GM12878 (cell line): ENCODE measurements at regions not wholly inside any gene's neighbourhood (a gene's known extent, or its start where the extent isn't known, plus 50 kb on each side); places are given as distances from the start of the nearest gene placed in this dataset.

Source experiments
- ATAC-seq: fragments of 200-7000 bp; cut with Tn5 transposase; 3 replicates; pipeline ENCODE4 v1.9.1; 2020; ENCODE audit warnings: mild to moderate bottlenecking, moderate library complexity
- BruUV-seq: library from RNA; stranded (reverse); fragments of 400-500 nt; replicated peaks from 2 replicates; lab custom pipeline; 2021; lab: Mats Ljungman, UMichigan
- CTCF ChIA-PET: fragments of 300-600 bp; sonication (Branson Sonifier 250); formaldehyde crosslinking; extraction: SDS; loops from one replicate; lab custom pipeline; 2021; ENCODE audit warnings: inconsistent platforms; lab: Yijun Ruan, JAX
- POLR2A ChIA-PET: fragments of 350-600 bp; formaldehyde crosslinking; extraction: SDS; loops from one replicate; lab custom pipeline; 2021; ENCODE audit warnings: inconsistent platforms; lab: Charles Lee
- RAD21 ChIA-PET: fragments of 300-600 bp; sonication (Branson Sonifier 250); formaldehyde crosslinking; loops from one replicate; lab custom pipeline; 2023; ENCODE audit warnings: antibody characterized with exemption; ENCODE audit not compliant: unreplicated experiment; lab: Charles Lee
- SMC1A ChIA-PET: fragments of 300-600 bp; sonication (Branson Sonifier 250); formaldehyde crosslinking; loops from one replicate; lab custom pipeline; 2023; ENCODE audit not compliant: unreplicated experiment, uncharacterized antibody; lab: Charles Lee
- DNase-seq: peaks from one replicate; pipeline ENCODE4 v3.0.0-alpha.2; 2011; ENCODE audit warnings: low read depth, low spot score
- FAIRE-seq: peaks from 3 replicates; lab custom pipeline; 2011; peaks lifted over from hg19 to GRCh38; lab: Jason Lieb, UNC
- H2AFZ ChIP-seq: 2 replicates; pipeline ENCODE4 v1.6.0; 2011; ENCODE audit warnings: low read depth, low read length, control low read depth; ENCODE audit not compliant: control insufficient read depth
- H3K27ac ChIP-seq: 2 replicates; pipeline ENCODE4 v1.5.1; 2011; ENCODE audit warnings: control low read depth; ENCODE audit not compliant: control insufficient read depth, insufficient read depth
- H3K27me3 ChIP-seq, 2 experiments: replicated peaks in 1 of 2; 2 replicates each; pipeline versions ENCODE4 v1.6.0 to v1.6.1; 2011; ENCODE audit warnings: low read length in 1 of 2; ENCODE audit not compliant: control insufficient read depth in 2 of 2, insufficient read depth in 2 of 2
- H3K36me3 ChIP-seq, 2 experiments: 2 replicates each; pipeline ENCODE4 v1.5.1; 2011; ENCODE audit warnings: low read length in 1 of 2; ENCODE audit not compliant: control insufficient read depth in 2 of 2, insufficient read depth in 2 of 2
- H3K4me1 ChIP-seq: 2 replicates; pipeline ENCODE4 v1.6.1; 2011; ENCODE audit warnings: mild to moderate bottlenecking, low read length, moderate library complexity, mixed read lengths; ENCODE audit not compliant: control insufficient read depth, insufficient read depth
- H3K4me2 ChIP-seq: 2 replicates; pipeline ENCODE4 v1.6.0; 2011; ENCODE audit warnings: control low read depth; ENCODE audit not compliant: control insufficient read depth, insufficient read depth
- H3K4me3 ChIP-seq: fragments of 200-600 bp; sonication (generic); 2 replicates; pipeline ENCODE4 v1.5.1; 2016
- H3K79me2 ChIP-seq: 2 replicates; pipeline ENCODE4 v1.6.0; 2011; ENCODE audit warnings: low read length; ENCODE audit not compliant: control insufficient read depth, insufficient read depth
- H3K9ac ChIP-seq: 2 replicates; pipeline ENCODE4 v1.8.0; 2011; ENCODE audit warnings: low read length, control low read depth, mixed read lengths; ENCODE audit not compliant: control insufficient read depth, insufficient read depth
- H3K9me3 ChIP-seq: replicated peaks from 3 replicates; pipeline ENCODE4 v1.5.1; 2011; ENCODE audit warnings: mild to moderate bottlenecking, low read length; ENCODE audit not compliant: control insufficient read depth, insufficient read depth
- H4K20me1 ChIP-seq: 2 replicates; pipeline ENCODE4 v1.6.0; 2011; ENCODE audit not compliant: control insufficient read depth, insufficient read depth
- BACH1 ChIP-seq: fragments of 450-650 bp; IDR thresholded peaks from 2 replicates; pipeline ENCODE4 v1.6.1; 2017; ENCODE audit warnings: mild to moderate bottlenecking, borderline replicate concordance
- E4F1 ChIP-seq: fragments of 450-650 bp; IDR thresholded peaks from 2 replicates; pipeline ENCODE4 v1.6.1; 2018; ENCODE audit warnings: borderline replicate concordance, mild to moderate bottlenecking; ENCODE audit not compliant: partially characterized antibody
- ETV6 ChIP-seq, 2 experiments: fragments of 450-650 bp in 1 of 2; IDR thresholded peaks in 1 of 2; conservative IDR thresholded peaks in 1 of 2; 2 replicates each; pipeline ENCODE4 v1.6.1; 2014; ENCODE audit warnings: antibody characterized with exemption in 1 of 2, borderline replicate concordance in 1 of 2, low read depth in 1 of 2, mild to moderate bottlenecking in 1 of 2, moderate library complexity in 1 of 2
- JUND ChIP-seq: IDR thresholded peaks from 2 replicates; pipeline ENCODE4 v1.6.1; 2012; ENCODE audit warnings: low read depth, mild to moderate bottlenecking, low read length, improper control_type of control experiment, moderate library complexity
- KDM1A ChIP-seq: fragments of 200-600 bp; sonication (generic); IDR thresholded peaks from 2 replicates; pipeline ENCODE4 v1.6.1; 2016; ENCODE audit warnings: borderline replicate concordance
- KLF5 ChIP-seq: fragments of 450-650 bp; IDR thresholded peaks from 2 replicates; pipeline ENCODE4 v1.6.1; 2014; ENCODE audit warnings: mild to moderate bottlenecking; ENCODE audit not compliant: partially characterized antibody
- NFYB ChIP-seq: IDR thresholded peaks from 2 replicates; pipeline ENCODE4 v1.6.1; 2011; ENCODE audit warnings: low read depth, mild to moderate bottlenecking, low read length, improper control_type of control experiment, moderate library complexity; ENCODE audit not compliant: insufficient read depth
- RAD51 ChIP-seq: fragments of 450-650 bp; IDR thresholded peaks from 2 replicates; pipeline ENCODE4 v1.6.1; 2016; ENCODE audit warnings: moderate library complexity, mild to moderate bottlenecking, inconsistent platforms
- SP1 ChIP-seq: IDR thresholded peaks from one replicate; pipeline ENCODE4 v1.6.1; 2011; ENCODE audit warnings: low read depth, low read length
- SREBF2 ChIP-seq: IDR thresholded peaks from 2 replicates; pipeline ENCODE4 v1.6.1; 2012; ENCODE audit warnings: mild to moderate bottlenecking, low read length
- STAT1 ChIP-seq: fragments of 450-650 bp; conservative IDR thresholded peaks from 2 replicates; pipeline ENCODE4 v1.6.1; 2014; ENCODE audit warnings: antibody characterized with exemption, mild to moderate bottlenecking
- ZNF217 ChIP-seq: fragments of 450-650 bp; IDR thresholded peaks from 2 replicates; pipeline ENCODE4 v1.6.1; 2017; ENCODE audit warnings: antibody characterized with exemption, mild to moderate bottlenecking
- ZNF274 ChIP-seq: IDR thresholded peaks from one replicate; pipeline ENCODE4 v1.8.0; 2011; ENCODE audit not compliant: insufficient read length, insufficient read depth
- ZSCAN29 ChIP-seq: fragments of 450-650 bp; IDR thresholded peaks from 2 replicates; pipeline ENCODE4 v1.6.1; 2017; ENCODE audit warnings: mild to moderate bottlenecking, moderate library complexity
- WGBS: methylation state at CpG from one replicate; pipeline ENCODE4 v1.1.6; 2016; ENCODE audit warnings: low lambda C conversion rate; ENCODE audit not compliant: insufficient replicate concordance, insufficient coverage; ENCODE audit errors: missing lambda C conversion rate; 5-methylcytosine and 5-hydroxymethylcytosine counted together
- in situ Hi-C: fragments of 300-500 bp; cut with MboI; formaldehyde crosslinking; loops from 9 replicates; pipeline ENCODE4 v1.14.3; 2018; ENCODE audit warnings: mixed read lengths
- intact Hi-C: fragments of 100-400 bp; cut with micrococcal nuclease; formaldehyde crosslinking; loops from one replicate; pipeline ENCODE4 v1.14.2; 2022; ENCODE audit not compliant: unreplicated experiment
- TF ChIP-seq, protein P1 (sequence below): IDR thresholded peaks from 2 replicates; pipeline ENCODE4 v1.6.1; 2011; ENCODE audit warnings: low read depth, mild to moderate bottlenecking, low read length, moderate library complexity, borderline replicate concordance; ENCODE audit errors: extremely low read depth
- TF ChIP-seq, protein P2 (sequence below): fragments of 450-650 bp; IDR thresholded peaks from 2 replicates; pipeline ENCODE4 v1.6.1; 2017; ENCODE audit warnings: low read depth, mild to moderate bottlenecking, moderate library complexity
- TF ChIP-seq, protein P3 (sequence below), 3 experiments: IDR thresholded peaks in 2 of 3; conservative IDR thresholded peaks in 1 of 3; 2 replicates each; pipeline ENCODE4 v1.5.1; 2011; ENCODE audit warnings: low read depth in 3 of 3, low read length in 3 of 3, mild to moderate bottlenecking in 3 of 3, control low read depth in 2 of 3, moderate library complexity in 2 of 3, inconsistent platforms in 1 of 3, mixed read lengths in 1 of 3; ENCODE audit not compliant: control insufficient read depth in 2 of 3, insufficient read depth in 1 of 3; ENCODE audit errors: extremely low read depth in 1 of 3

DNA sequence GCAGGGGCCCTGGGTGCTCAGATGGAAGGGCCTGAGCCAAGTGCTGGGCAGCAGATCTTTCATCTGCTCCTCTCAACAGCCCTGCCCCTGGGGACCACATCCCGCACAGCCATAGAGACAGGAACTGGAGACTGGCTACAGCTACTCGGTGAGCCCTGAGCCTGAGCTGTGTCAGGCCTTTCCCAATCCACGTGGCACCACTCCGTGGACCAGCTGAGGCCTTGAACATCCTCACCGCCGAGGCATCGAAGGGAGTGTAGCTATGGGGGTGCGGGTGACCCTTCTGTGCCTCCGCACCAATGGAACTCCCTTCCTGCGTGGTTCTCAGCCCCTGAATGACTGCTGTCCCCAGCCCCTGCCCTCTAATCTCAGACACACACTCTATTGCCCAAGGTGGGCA, 362.7 kb upstream of the SHH start:
- H3K4me1 ChIP-seq, result peaks cover 11% of the 10 kb centered on the region
- no peak overlapping the region for H2AFZ ChIP-seq
- RAD21 ChIA-PET, result no interaction called here
- TF ChIP-seq BACH1 (no peak), RAD51 (no peak), ZNF217 (no peak), JUND (no peak), NFYB (no peak), E4F1 (no peak), ZNF274 (no peak), STAT1 (no peak), SP1 (no peak), ETV6 (conservative IDR thresholded peaks at IDR 0.05 in 1 of 2, IDR thresholded peaks at IDR 0.05 in 1 of 2; ENCODE audit: borderline replicate concordance in 1 of 2, low read depth in 1 of 2) (no peak), ZSCAN29 (no peak), KDM1A (no peak), SREBF2 (no peak), KLF5 (no peak)
- TF ChIP-seq, protein P1, sequence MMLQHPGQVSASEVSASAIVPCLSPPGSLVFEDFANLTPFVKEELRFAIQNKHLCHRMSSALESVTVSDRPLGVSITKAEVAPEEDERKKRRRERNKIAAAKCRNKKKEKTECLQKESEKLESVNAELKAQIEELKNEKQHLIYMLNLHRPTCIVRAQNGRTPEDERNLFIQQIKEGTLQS, result no peak
- TF ChIP-seq, protein P2, sequence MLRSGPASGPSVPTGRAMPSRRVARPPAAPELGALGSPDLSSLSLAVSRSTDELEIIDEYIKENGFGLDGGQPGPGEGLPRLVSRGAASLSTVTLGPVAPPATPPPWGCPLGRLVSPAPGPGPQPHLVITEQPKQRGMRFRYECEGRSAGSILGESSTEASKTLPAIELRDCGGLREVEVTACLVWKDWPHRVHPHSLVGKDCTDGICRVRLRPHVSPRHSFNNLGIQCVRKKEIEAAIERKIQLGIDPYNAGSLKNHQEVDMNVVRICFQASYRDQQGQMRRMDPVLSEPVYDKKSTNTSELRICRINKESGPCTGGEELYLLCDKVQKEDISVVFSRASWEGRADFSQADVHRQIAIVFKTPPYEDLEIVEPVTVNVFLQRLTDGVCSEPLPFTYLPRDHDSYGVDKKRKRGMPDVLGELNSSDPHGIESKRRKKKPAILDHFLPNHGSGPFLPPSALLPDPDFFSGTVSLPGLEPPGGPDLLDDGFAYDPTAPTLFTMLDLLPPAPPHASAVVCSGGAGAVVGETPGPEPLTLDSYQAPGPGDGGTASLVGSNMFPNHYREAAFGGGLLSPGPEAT, result no peak
- TF ChIP-seq, protein P3, sequence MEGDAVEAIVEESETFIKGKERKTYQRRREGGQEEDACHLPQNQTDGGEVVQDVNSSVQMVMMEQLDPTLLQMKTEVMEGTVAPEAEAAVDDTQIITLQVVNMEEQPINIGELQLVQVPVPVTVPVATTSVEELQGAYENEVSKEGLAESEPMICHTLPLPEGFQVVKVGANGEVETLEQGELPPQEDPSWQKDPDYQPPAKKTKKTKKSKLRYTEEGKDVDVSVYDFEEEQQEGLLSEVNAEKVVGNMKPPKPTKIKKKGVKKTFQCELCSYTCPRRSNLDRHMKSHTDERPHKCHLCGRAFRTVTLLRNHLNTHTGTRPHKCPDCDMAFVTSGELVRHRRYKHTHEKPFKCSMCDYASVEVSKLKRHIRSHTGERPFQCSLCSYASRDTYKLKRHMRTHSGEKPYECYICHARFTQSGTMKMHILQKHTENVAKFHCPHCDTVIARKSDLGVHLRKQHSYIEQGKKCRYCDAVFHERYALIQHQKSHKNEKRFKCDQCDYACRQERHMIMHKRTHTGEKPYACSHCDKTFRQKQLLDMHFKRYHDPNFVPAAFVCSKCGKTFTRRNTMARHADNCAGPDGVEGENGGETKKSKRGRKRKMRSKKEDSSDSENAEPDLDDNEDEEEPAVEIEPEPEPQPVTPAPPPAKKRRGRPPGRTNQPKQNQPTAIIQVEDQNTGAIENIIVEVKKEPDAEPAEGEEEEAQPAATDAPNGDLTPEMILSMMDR (IDR thresholded peaks at IDR 0.05 in 2 of 3, conservative IDR thresholded peaks at IDR 0.05 in 1 of 3; ENCODE audit: control insufficient read depth in 2 of 3, extremely low read depth in 1 of 3, insufficient read depth in 1 of 3, low read depth in 3 of 3, low read length in 3 of 3), result no peak
- FAIRE-seq (no peak), DNase-seq (no peak), ATAC-seq (no peak)
- WGBS, result 51% methylated on average over 10 of the region's 10 CpGs
- H3K36me3 ChIP-seq, result no peaks in the 10 kb centered on the region
- no TSS peak for BruUV-seq
- intact Hi-C loops (no loop called here), in situ Hi-C loops (no loop called here)
- H3K79me2 ChIP-seq, result no peaks in the 10 kb centered on the region
- H3K27ac ChIP-seq, result no peak overlapping the region
- no peaks in the 10 kb centered on the region; a peak in 1 of 4 replicates for H3K27me3 ChIP-seq
- POLR2A ChIA-PET, result no interaction called here
- H3K9ac ChIP-seq, result no peak overlapping the region
- H3K9me3 ChIP-seq, result no peaks in the 10 kb centered on the region
- H4K20me1 ChIP-seq, result no peaks in the 10 kb centered on the region
- H3K4me2 ChIP-seq, result no peak overlapping the region
- SMC1A ChIA-PET, result no interaction called here
- CTCF ChIA-PET, result interaction anchor here (0.6 kb wide), 1 partner anchor 182 kb away, joined by 3 read pairs; no protein-coding TSS in a partner anchor
- H3K4me3 ChIP-seq, result no peak overlapping the region
